Fibroblast of lung (primary cell): ENCODE measurements at regions not wholly inside any gene's neighbourhood (a gene's known extent, or its start where the extent isn't known, plus 50 kb on each side); places are given as distances from the start of the nearest gene placed in this dataset.
"Not testable (repeated sequence)": the region's sequence is repeated elsewhere in the genome, so short reads cannot be mapped to it uniquely, and the experiment has no call there.

Experiments
- DNase-seq, 2 donors: peaks; one replicate each; pipeline versions ENCODE4 v3.0.0 to v3.0.0-alpha.2; 2010; ENCODE audit warnings: low read depth in 2 of 2
- H2AFZ ChIP-seq: 2 replicates; pipeline ENCODE4 v1.5.1; 2012; ENCODE audit warnings: low read length, control low read depth, inconsistent platforms
- H3K27ac ChIP-seq: 2 replicates; pipeline ENCODE4 v1.5.1; 2011; ENCODE audit warnings: low read length, control low read depth; ENCODE audit not compliant: insufficient read depth
- H3K27me3 ChIP-seq: 2 replicates; pipeline ENCODE4 v1.5.1; 2011; ENCODE audit warnings: mild to moderate bottlenecking, low read length; ENCODE audit not compliant: control insufficient read depth, insufficient read depth
- H3K36me3 ChIP-seq: 2 replicates; pipeline ENCODE4 v1.5.1; 2011; ENCODE audit warnings: low read length; ENCODE audit not compliant: control insufficient read depth, insufficient read depth
- H3K4me1 ChIP-seq: 2 replicates; pipeline ENCODE4 v1.5.1; 2011; ENCODE audit warnings: low read length; ENCODE audit not compliant: control insufficient read depth, insufficient read depth; ENCODE audit errors: extremely low read depth
- H3K4me2 ChIP-seq: 2 replicates; pipeline ENCODE4 v1.5.1; 2011; ENCODE audit warnings: low read length, control low read depth; ENCODE audit not compliant: insufficient read depth; ENCODE audit errors: extremely low read depth
- H3K4me3 ChIP-seq, 4 experiments: fragments of 200-600 bp in 1 of 4; sonication (generic) in 1 of 4; replicated peaks in 1 of 4; 2 replicates each; pipeline ENCODE4 v1.5.1; 2011 to 2016; ENCODE audit warnings: low read length in 4 of 4, low read depth in 3 of 4, mild to moderate bottlenecking in 3 of 4, control low read depth in 2 of 4, inconsistent platforms in 1 of 4, mixed read lengths in 1 of 4; ENCODE audit not compliant: insufficient read depth in 1 of 4; ENCODE audit errors: control extremely low read depth in 1 of 4
- H3K79me2 ChIP-seq: 2 replicates; pipeline ENCODE4 v1.5.1; 2012; ENCODE audit warnings: mild to moderate bottlenecking, low read length, inconsistent platforms; ENCODE audit not compliant: control insufficient read depth, insufficient read depth
- H3K9ac ChIP-seq: 2 replicates; pipeline ENCODE4 v1.5.1; 2011; ENCODE audit warnings: mild to moderate bottlenecking, low read length, control low read depth; ENCODE audit not compliant: insufficient read depth
- H3K9me3 ChIP-seq: 2 replicates; pipeline ENCODE4 v1.5.1; 2012; ENCODE audit warnings: low read depth, low read length; ENCODE audit not compliant: control insufficient read depth, insufficient read depth
- H4K20me1 ChIP-seq: 2 replicates; pipeline ENCODE4 v1.5.1; 2011; ENCODE audit warnings: low read length; ENCODE audit not compliant: control insufficient read depth, insufficient read depth; ENCODE audit errors: extremely low read depth
- CTCF ChIP-seq, 2 donors: IDR thresholded peaks in 1 of 2; conservative IDR thresholded peaks in 1 of 2; 1 replicate in 1 of 2; 2 replicates in 1 of 2; pipeline ENCODE4 v1.5.1; 2011 to 2012; ENCODE audit warnings: low read length in 2 of 2, control low read depth in 1 of 2, inconsistent platforms in 1 of 2, low read depth in 1 of 2, mild to moderate bottlenecking in 1 of 2
- EZH2 ChIP-seq: IDR thresholded peaks from 2 replicates; pipeline ENCODE4 v1.5.1; 2012; ENCODE audit warnings: low read length, control low read depth, mild to moderate bottlenecking; ENCODE audit errors: missing control alignments

DNA sequence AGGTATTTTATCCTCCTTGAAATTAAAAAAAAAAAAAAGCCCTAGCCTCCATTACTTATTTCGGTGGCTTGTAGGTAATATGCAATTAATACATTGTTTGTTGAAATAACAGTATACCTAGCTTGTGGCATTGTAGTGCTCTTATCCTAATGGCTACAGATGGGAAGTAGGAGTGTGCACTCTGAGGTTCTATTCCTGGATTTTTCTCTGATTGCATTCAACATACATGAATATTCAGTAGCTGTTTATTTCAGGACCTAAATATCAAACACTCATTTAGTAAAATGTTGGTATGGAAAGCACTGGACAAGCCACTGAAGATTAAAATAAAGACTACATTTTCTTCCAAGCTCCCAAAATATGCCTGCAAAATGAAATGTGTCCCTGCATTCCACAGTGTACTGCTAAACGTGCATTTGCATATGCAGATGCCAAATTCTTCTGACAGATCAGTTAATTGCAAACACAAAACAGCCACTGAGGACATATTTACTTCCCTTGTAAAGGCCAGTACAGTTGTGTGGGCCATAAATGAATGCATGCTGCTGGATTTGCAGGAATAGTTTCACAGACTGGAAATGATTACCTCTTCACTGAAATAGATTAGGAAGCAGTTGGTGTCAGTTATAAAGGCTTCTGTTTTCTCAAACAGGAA, 826.1 kb downstream of the PRELID2 start:
- Histone ChIP-seq H3K4me2 (no peak overlapping the region), H3K4me3 (no peak overlapping the region), H3K9me3 (no peaks in the 10 kb centered on the region), H3K27ac (no peak overlapping the region), H3K36me3 (no peaks in the 10 kb centered on the region), H3K4me1 (no peaks in the 10 kb centered on the region), H3K27me3 (no peaks in the 10 kb centered on the region), H4K20me1 (no peaks in the 10 kb centered on the region), H3K79me2 (no peaks in the 10 kb centered on the region), H3K9ac (no peak overlapping the region), H2AFZ (no peak overlapping the region)
- DNase-seq: no peak
- TF ChIP-seq EZH2 (no peak), CTCF (conservative IDR thresholded peaks at IDR 0.05 in 1 of 2, IDR thresholded peaks at IDR 0.05 in 1 of 2; ENCODE audit: low read depth in 1 of 2, low read length in 2 of 2) (no peak)

DNA sequence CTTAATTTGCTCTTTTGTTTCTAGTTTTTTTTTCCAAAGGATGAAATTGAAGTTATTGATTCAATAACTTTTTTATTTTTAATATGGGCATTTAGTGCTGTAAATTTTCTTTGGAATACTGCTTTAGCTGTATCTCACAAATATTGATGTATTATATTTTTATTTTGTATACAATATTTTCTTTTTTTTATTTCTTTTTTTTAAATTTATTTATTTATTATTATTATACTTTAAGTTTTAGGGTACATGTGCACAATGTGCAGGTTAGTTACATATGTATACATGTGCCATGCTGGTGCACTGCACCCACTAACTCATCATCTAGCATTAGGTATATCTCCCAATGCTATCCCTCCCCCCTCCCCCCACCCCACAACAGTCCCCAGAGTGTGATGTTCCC, 823.7 kb downstream of the KCTD16 start:
- not testable (repeated sequence) for H3K79me2 ChIP-seq, H3K36me3 ChIP-seq, H3K4me1 ChIP-seq, H3K9me3 ChIP-seq, DNase-seq, H3K27ac ChIP-seq, H2AFZ ChIP-seq, H3K4me3 ChIP-seq, H4K20me1 ChIP-seq, H3K27me3 ChIP-seq, H3K9ac ChIP-seq, H3K4me2 ChIP-seq

GRCh38 chr5:144983101-144983500, 812.4 kb downstream of the KCTD16 start:
- Histone ChIP-seq H3K27me3 (no peaks in the 10 kb centered on the region), H2AFZ (no peak overlapping the region), H3K4me1 (no peaks in the 10 kb centered on the region), H3K9ac (no peak overlapping the region), H3K4me2 (no peak overlapping the region), H3K27ac (no peak overlapping the region), H4K20me1 (no peaks in the 10 kb centered on the region), H3K4me3 (no peak overlapping the region), H3K9me3 (no peaks in the 10 kb centered on the region), H3K79me2 (no peaks in the 10 kb centered on the region), H3K36me3 (no peaks in the 10 kb centered on the region)
- no peak for DNase-seq
- TF ChIP-seq EZH2: no peak
- TF ChIP-seq CTCF (conservative IDR thresholded peaks at IDR 0.05 in 1 of 2, IDR thresholded peaks at IDR 0.05 in 1 of 2; ENCODE audit: low read depth in 1 of 2, low read length in 2 of 2): no peak
